ENCODE measurements at regions not wholly inside any gene's neighbourhood (a gene's known extent, or its start where the extent isn't known, plus 50 kb on each side); places are given as distances from the start of the nearest gene placed in this dataset.

- DNase-seq (ENCODE audit: low read depth, low spot score) = no peak
- peaks cover 12% of the 10 kb centered on the region for H3K4me1 ChIP-seq (ENCODE audit: control insufficient read depth, extremely low read depth, insufficient read depth, low read length)
- no peak overlapping the region for H3K27ac ChIP-seq (ENCODE audit: insufficient read depth, low read depth, low read length)
- no peaks in the 10 kb centered on the region for H4K20me1 ChIP-seq (replicated peaks; ENCODE audit: control insufficient read depth, extremely low read depth, insufficient read depth, low read length)
- no peaks in the 10 kb centered on the region for H3K9me1 ChIP-seq (replicated peaks; ENCODE audit: control insufficient read depth, extremely low read depth, insufficient read depth, low read length)
- no peak overlapping the region for H3K4me3 ChIP-seq (replicated peaks in 1 of 3; ENCODE audit: insufficient read depth in 1 of 3, low read depth in 1 of 3, low read length in 3 of 3)
- H2AFZ ChIP-seq (ENCODE audit: low read depth, low read length) = no peak overlapping the region
- no peaks in the 10 kb centered on the region for H3K27me3 ChIP-seq (ENCODE audit: control insufficient read depth in 2 of 2, insufficient read depth in 2 of 2, low read length in 2 of 2)
- intact Hi-C loops (cut with micrococcal nuclease) (no loop called here), dilution Hi-C loops (cut with MboI; ENCODE audit: extremely low pct_ligation_motif_present, low sequenced_read_pairs) (no loop called here)
- no peaks in the 10 kb centered on the region for H3K36me3 ChIP-seq (ENCODE audit: control insufficient read depth in 2 of 2, extremely low read depth in 1 of 2, insufficient read depth in 2 of 2, low read length in 2 of 2)
- FAIRE-seq = no peak
- H3K9ac ChIP-seq (replicated peaks; ENCODE audit: extremely low read depth, insufficient read depth, low read length) = no peak overlapping the region
- TF ChIP-seq CTCF (IDR thresholded peaks at IDR 0.05; ENCODE audit: extremely low read depth in 1 of 2, insufficient read depth in 1 of 2, low read depth in 1 of 2, low read length in 2 of 2) (no peak), GATA2 (IDR thresholded peaks at IDR 0.05; ENCODE audit: insufficient read depth, insufficient read length, low read depth, low read length) (no peak), EZH2 (IDR thresholded peaks at IDR 0.05; ENCODE audit: borderline replicate concordance, low read depth, low read length, severe bottlenecking) (no peak), MAX (IDR thresholded peaks at IDR 0.05; ENCODE audit: insufficient read depth, insufficient read length) (no peak), POLR2A (IDR thresholded peaks at IDR 0.05; ENCODE audit: low read depth, low read length) (no peak), FOS (IDR thresholded peaks at IDR 0.05; ENCODE audit: borderline replicate concordance, insufficient read depth, low read length) (no peak), MYC (IDR thresholded peaks at IDR 0.05; ENCODE audit: low read depth, low read length) (no peak)
- ChIA-PET POLR2A (no interaction called here), CTCF (interaction anchor here (1.0 kb wide), 1 partner anchor 9 kb away, joined by 3 read pairs; no protein-coding TSS in a partner anchor)
- H3K4me2 ChIP-seq (ENCODE audit: insufficient read depth, low read length) = no peak overlapping the region
- no TSS peak for BruUV-seq (replicated peaks)
- H3K79me2 ChIP-seq (ENCODE audit: control insufficient read depth, insufficient read depth, low read length) = no peaks in the 10 kb centered on the region
- H3K9me3 ChIP-seq (replicated peaks; ENCODE audit: control insufficient read depth, insufficient read depth, low read length) = no peaks in the 10 kb centered on the region
These were observed 198.1 kb downstream of the SYK start for GRCh38 chr9:90999425-91000397.
